ENCODE measurements at regions not wholly inside any gene's neighbourhood (a gene's known extent, or its start where the extent isn't known, plus 50 kb on each side); places are given as distances from the start of the nearest gene placed in this dataset.

DNA sequence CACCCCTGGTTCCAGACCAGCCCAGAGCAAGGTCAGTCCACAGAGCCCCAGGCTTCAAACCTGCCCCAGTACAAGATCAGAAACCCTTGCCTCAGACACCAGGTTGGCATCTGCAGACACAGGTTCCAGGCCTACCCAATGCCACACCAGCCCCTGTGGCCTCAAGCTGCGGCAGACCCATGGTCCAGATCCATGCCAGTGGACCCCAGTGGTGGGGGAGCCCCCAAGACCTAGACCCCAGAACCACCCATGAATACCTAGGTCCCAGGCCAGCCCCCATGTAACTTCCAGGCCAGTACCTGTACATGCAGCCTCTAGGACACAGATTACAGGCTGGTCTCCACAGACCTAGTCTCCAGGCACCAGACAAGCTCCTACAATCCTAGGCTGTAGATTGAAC, 1019.3 kb downstream of the JRKL start:
- CTCF ChIA-PET: no interaction called here
- peaks cover 4% of the 10 kb centered on the region for H3K9me3 Mint-ChIP-seq (ENCODE audit: insufficient read depth)

DNA sequence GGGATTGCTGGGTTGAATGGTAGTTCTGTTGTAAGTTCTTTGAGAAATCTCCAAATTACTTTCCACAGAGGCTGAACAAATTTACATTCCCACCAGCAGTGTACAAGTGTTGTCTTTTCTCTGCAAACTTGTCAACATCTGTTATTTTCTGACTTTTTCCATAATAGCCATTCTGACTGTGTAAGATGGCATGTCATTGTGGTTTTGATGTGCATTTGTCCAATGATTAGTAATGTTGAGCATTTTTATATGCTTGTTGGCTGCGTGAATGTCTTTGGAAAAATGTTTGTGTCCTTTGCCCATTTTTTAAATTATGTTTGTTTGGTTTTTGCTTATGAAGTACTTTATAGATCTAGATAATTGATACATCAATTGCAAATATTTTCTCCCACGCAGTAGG, 1025.0 kb downstream of the JRKL start:
- Histone ChIP-seq H3K36me3 (replicated peaks in 1 of 2; ENCODE audit: control extremely low read depth in 1 of 2, control insufficient read depth in 1 of 2, extremely low read depth in 1 of 2, insufficient read depth in 2 of 2, low read length in 1 of 2) (no peaks in the 10 kb centered on the region), H3K9ac (ENCODE audit: low read length) (no peak overlapping the region), H3K4me1 (ENCODE audit: control insufficient read depth in 2 of 2, insufficient read depth in 2 of 2, low read length in 2 of 2) (no peaks in the 10 kb centered on the region), H3K27ac (ENCODE audit: low read length in 2 of 2) (no peak overlapping the region), H2AFZ (ENCODE audit: insufficient read depth, low read depth, low read length, poor library complexity, severe bottlenecking) (no peak overlapping the region), H3K27me3 (replicated peaks in 1 of 4; ENCODE audit: control extremely low read depth in 1 of 4, control insufficient read depth in 3 of 4, insufficient read depth in 4 of 4, low read length in 3 of 4) (no peaks in the 10 kb centered on the region), H4K20me1 (ENCODE audit: control insufficient read depth, insufficient read depth, low read length, poor library complexity, severe bottlenecking) (no peaks in the 10 kb centered on the region), H3K4me3 (ENCODE audit: control extremely low read depth in 1 of 5, extremely low read depth in 1 of 5, insufficient read depth in 1 of 5, low read depth in 2 of 5, low read length in 4 of 5) (no peak overlapping the region), H3K9me3 (ENCODE audit: control extremely low read depth in 1 of 3, control insufficient read depth in 2 of 3, insufficient read depth in 1 of 3, low read length in 2 of 3) (peaks cover 0 to 2% (median 1%) of the 10 kb centered on the region in 3 donors), H3K79me2 (ENCODE audit: control insufficient read depth, insufficient read depth, low read length) (no peaks in the 10 kb centered on the region), H3K4me2 (replicated peaks; ENCODE audit: low read depth, low read length, poor library complexity, severe bottlenecking) (no peak overlapping the region)
- no peak for DNase-seq
- H3K4me3 Mint-ChIP-seq: no peak overlapping the region
- H3K4me1 Mint-ChIP-seq: no peaks in the 10 kb centered on the region
- no peak for ATAC-seq (ENCODE audit: low read depth)
- CTCF ChIA-PET: no interaction called here
- no peak overlapping the region for H3K27ac Mint-ChIP-seq
- H3K9me3 Mint-ChIP-seq (ENCODE audit: insufficient read depth): peaks cover 6% of the 10 kb centered on the region
- intact Hi-C loops (cut with micrococcal nuclease): no loop called here
- H3K27me3 Mint-ChIP-seq: no peaks in the 10 kb centered on the region
- no peak for TF ChIP-seq EZH2 (IDR thresholded peaks at IDR 0.05; ENCODE audit: borderline replicate concordance, insufficient read depth, low read depth, low read length, poor library complexity, severe bottlenecking)
- TF ChIP-seq, protein P1, sequence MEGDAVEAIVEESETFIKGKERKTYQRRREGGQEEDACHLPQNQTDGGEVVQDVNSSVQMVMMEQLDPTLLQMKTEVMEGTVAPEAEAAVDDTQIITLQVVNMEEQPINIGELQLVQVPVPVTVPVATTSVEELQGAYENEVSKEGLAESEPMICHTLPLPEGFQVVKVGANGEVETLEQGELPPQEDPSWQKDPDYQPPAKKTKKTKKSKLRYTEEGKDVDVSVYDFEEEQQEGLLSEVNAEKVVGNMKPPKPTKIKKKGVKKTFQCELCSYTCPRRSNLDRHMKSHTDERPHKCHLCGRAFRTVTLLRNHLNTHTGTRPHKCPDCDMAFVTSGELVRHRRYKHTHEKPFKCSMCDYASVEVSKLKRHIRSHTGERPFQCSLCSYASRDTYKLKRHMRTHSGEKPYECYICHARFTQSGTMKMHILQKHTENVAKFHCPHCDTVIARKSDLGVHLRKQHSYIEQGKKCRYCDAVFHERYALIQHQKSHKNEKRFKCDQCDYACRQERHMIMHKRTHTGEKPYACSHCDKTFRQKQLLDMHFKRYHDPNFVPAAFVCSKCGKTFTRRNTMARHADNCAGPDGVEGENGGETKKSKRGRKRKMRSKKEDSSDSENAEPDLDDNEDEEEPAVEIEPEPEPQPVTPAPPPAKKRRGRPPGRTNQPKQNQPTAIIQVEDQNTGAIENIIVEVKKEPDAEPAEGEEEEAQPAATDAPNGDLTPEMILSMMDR (IDR thresholded peaks at IDR 0.05): no peak
- POLR2A ChIA-PET: no interaction called here
- 80% methylated on average over 1 of the region's 2 CpGs for whole genome bisulfite sequencing (ENCODE audit: insufficient coverage)

More for the DNA sequence above, 1019.3 kb downstream of the JRKL start:
- no peaks in the 10 kb centered on the region for H3K79me2 ChIP-seq (ENCODE audit: control insufficient read depth, insufficient read depth, low read length)
- no peaks in the 10 kb centered on the region for H3K36me3 ChIP-seq (replicated peaks in 1 of 2; ENCODE audit: control extremely low read depth in 1 of 2, control insufficient read depth in 1 of 2, extremely low read depth in 1 of 2, insufficient read depth in 2 of 2, low read length in 1 of 2)
- no peak for DNase-seq
- H3K4me3 Mint-ChIP-seq: no peak overlapping the region
- H3K27ac Mint-ChIP-seq: no peak overlapping the region
- TF ChIP-seq, protein P1 (IDR thresholded peaks at IDR 0.05): no peak
- no peak for TF ChIP-seq EZH2 (IDR thresholded peaks at IDR 0.05; ENCODE audit: borderline replicate concordance, insufficient read depth, low read depth, low read length, poor library complexity, severe bottlenecking)
- no peak overlapping the region for H3K4me2 ChIP-seq (replicated peaks; ENCODE audit: low read depth, low read length, poor library complexity, severe bottlenecking)
- no peaks in the 10 kb centered on the region for H4K20me1 ChIP-seq (ENCODE audit: control insufficient read depth, insufficient read depth, low read length, poor library complexity, severe bottlenecking)
- H3K27ac ChIP-seq (ENCODE audit: low read length in 2 of 2): no peak overlapping the region
- H3K4me1 Mint-ChIP-seq: no peaks in the 10 kb centered on the region
- peaks cover 2 to 16% (median 4%) of the 10 kb centered on the region in 3 donors for H3K9me3 ChIP-seq (ENCODE audit: control extremely low read depth in 1 of 3, control insufficient read depth in 2 of 3, insufficient read depth in 1 of 3, low read length in 2 of 3)
- no peaks in the 10 kb centered on the region for H3K27me3 Mint-ChIP-seq
- ATAC-seq (ENCODE audit: low read depth): no peak
- H3K4me3 ChIP-seq (ENCODE audit: control extremely low read depth in 1 of 5, extremely low read depth in 1 of 5, insufficient read depth in 1 of 5, low read depth in 2 of 5, low read length in 4 of 5): no peak overlapping the region
- no peak overlapping the region for H3K9ac ChIP-seq (ENCODE audit: low read length)
- no peaks in the 10 kb centered on the region for H3K4me1 ChIP-seq (ENCODE audit: control insufficient read depth in 2 of 2, insufficient read depth in 2 of 2, low read length in 2 of 2)
- no peaks in the 10 kb centered on the region for H3K27me3 ChIP-seq (replicated peaks in 1 of 4; ENCODE audit: control extremely low read depth in 1 of 4, control insufficient read depth in 3 of 4, insufficient read depth in 4 of 4, low read length in 3 of 4)
- POLR2A ChIA-PET: no interaction called here
- intact Hi-C loops (cut with micrococcal nuclease): no loop called here
- WGBS (ENCODE audit: insufficient coverage): 64% methylated on average over 1 of the region's 1 CpG
- no peak overlapping the region for H2AFZ ChIP-seq (ENCODE audit: insufficient read depth, low read depth, low read length, poor library complexity, severe bottlenecking)
